SJCRH30 (cell line): ENCODE measurements at regions not wholly inside any gene's neighbourhood (a gene's known extent, or its start where the extent isn't known, plus 50 kb on each side); places are given as distances from the start of the nearest gene placed in this dataset.
"Not testable (repeated sequence)": the region's sequence is repeated elsewhere in the genome, so short reads cannot be mapped to it uniquely, and the experiment has no call there.

Experiments
- DNase-seq, 2 experiments: peaks; one replicate each; pipeline ENCODE4 v3.0.0-alpha.2; 2015 to 2020
- H3K27ac ChIP-seq: fragments of 250-450 bp; sonication (Bioruptor Pico); 2 replicates; pipeline ENCODE4 v1.5.1; 2020; ENCODE audit warnings: mild to moderate bottlenecking, moderate library complexity
- H3K27me3 ChIP-seq: fragments of 250-450 bp; sonication (Bioruptor Pico); 2 replicates; pipeline ENCODE4 v1.5.1; 2020; ENCODE audit warnings: mild to moderate bottlenecking, moderate library complexity
- H3K36me3 ChIP-seq: fragments of 250-450 bp; sonication (Bioruptor Pico); 2 replicates; pipeline ENCODE4 v1.5.1; 2020; ENCODE audit warnings: mild to moderate bottlenecking, moderate library complexity
- H3K4me1 ChIP-seq: fragments of 250-450 bp; sonication (Bioruptor Pico); 2 replicates; pipeline ENCODE4 v1.5.1; 2020; ENCODE audit warnings: mild to moderate bottlenecking, moderate library complexity
- H3K4me3 ChIP-seq: fragments of 250-450 bp; sonication (Bioruptor Pico); 2 replicates; pipeline ENCODE4 v1.5.1; 2020; ENCODE audit warnings: mild to moderate bottlenecking, moderate library complexity
- H3K9me3 ChIP-seq: fragments of 250-450 bp; sonication (Bioruptor Pico); replicated peaks from 2 replicates; pipeline ENCODE4 v1.5.1; 2020; ENCODE audit warnings: mild to moderate bottlenecking, moderate library complexity

GRCh38 chr16:88261814-88262605, 120.7 kb upstream of the ZNF469 start:
- H3K4me3 ChIP-seq, DNase-seq, H3K4me1 ChIP-seq, H3K9me3 ChIP-seq, H3K27ac ChIP-seq, H3K36me3 ChIP-seq, H3K27me3 ChIP-seq: not testable (repeated sequence)

- not testable (repeated sequence) for H3K27ac ChIP-seq, H3K36me3 ChIP-seq, H3K9me3 ChIP-seq, H3K4me1 ChIP-seq, H3K27me3 ChIP-seq, H3K4me3 ChIP-seq
- DNase-seq, result peak; percentile 46 to 59
Observed at GRCh38 chr16:88262858-88263563, 119.7 kb upstream of the ZNF469 start.

- H3K9me3 ChIP-seq, H3K36me3 ChIP-seq, H3K4me1 ChIP-seq, DNase-seq, H3K27ac ChIP-seq, H3K4me3 ChIP-seq, H3K27me3 ChIP-seq: not testable (repeated sequence)
Observed at GRCh38 chr16:88263681-88264287, 119.0 kb upstream of the ZNF469 start.

GRCh38 chr16:88264641-88265285, 118.0 kb upstream of the ZNF469 start:
- no peak overlapping the region for H3K4me3 ChIP-seq
- H3K9me3 ChIP-seq, result no peaks in the 10 kb centered on the region
- DNase-seq, result peak; percentile 76 to 85
- no peaks in the 10 kb centered on the region for H3K36me3 ChIP-seq
- H3K27ac ChIP-seq, result no peak overlapping the region
- no peaks in the 10 kb centered on the region for H3K4me1 ChIP-seq
- H3K27me3 ChIP-seq, result no peaks in the 10 kb centered on the region

GRCh38 chr16:88265286-88265938, 117.3 kb upstream of the ZNF469 start:
- DNase-seq, H3K9me3 ChIP-seq, H3K27me3 ChIP-seq, H3K36me3 ChIP-seq, H3K4me1 ChIP-seq, H3K4me3 ChIP-seq, H3K27ac ChIP-seq: not testable (repeated sequence)

GRCh38 chr16:88266036-88266435, 116.7 kb upstream of the ZNF469 start:
- not testable (repeated sequence) for H3K27ac ChIP-seq, H3K9me3 ChIP-seq, H3K27me3 ChIP-seq, H3K36me3 ChIP-seq, DNase-seq, H3K4me1 ChIP-seq, H3K4me3 ChIP-seq

GRCh38 chr16:88266935-88267551, 115.7 kb upstream of the ZNF469 start:
- not testable (repeated sequence) for H3K36me3 ChIP-seq, H3K27ac ChIP-seq, H3K4me3 ChIP-seq, H3K4me1 ChIP-seq, H3K27me3 ChIP-seq, H3K9me3 ChIP-seq, DNase-seq

GRCh38 chr16:88268186-88268970, 114.4 kb upstream of the ZNF469 start:
- H3K36me3 ChIP-seq, DNase-seq, H3K9me3 ChIP-seq, H3K4me3 ChIP-seq, H3K4me1 ChIP-seq, H3K27ac ChIP-seq, H3K27me3 ChIP-seq: not testable (repeated sequence)

GRCh38 chr16:88270171-88270790, 112.5 kb upstream of the ZNF469 start:
- DNase-seq, H3K36me3 ChIP-seq, H3K9me3 ChIP-seq, H3K4me3 ChIP-seq, H3K4me1 ChIP-seq, H3K27ac ChIP-seq, H3K27me3 ChIP-seq: not testable (repeated sequence)

- H3K9me3 ChIP-seq, H3K36me3 ChIP-seq, H3K4me3 ChIP-seq, H3K27me3 ChIP-seq, DNase-seq, H3K27ac ChIP-seq, H3K4me1 ChIP-seq: not testable (repeated sequence)
Observed at GRCh38 chr16:88271296-88271695, 111.5 kb upstream of the ZNF469 start.

GRCh38 chr16:88271776-88272175, 111.0 kb upstream of the ZNF469 start:
- H3K27ac ChIP-seq, DNase-seq, H3K27me3 ChIP-seq, H3K4me3 ChIP-seq, H3K4me1 ChIP-seq, H3K36me3 ChIP-seq, H3K9me3 ChIP-seq: not testable (repeated sequence)

- not testable (repeated sequence) for H3K27ac ChIP-seq, H3K27me3 ChIP-seq, H3K9me3 ChIP-seq, H3K4me3 ChIP-seq, H3K36me3 ChIP-seq, DNase-seq, H3K4me1 ChIP-seq
Observed at GRCh38 chr16:88272437-88272836, 110.3 kb upstream of the ZNF469 start.

- not testable (repeated sequence) for H3K9me3 ChIP-seq, DNase-seq, H3K4me1 ChIP-seq, H3K36me3 ChIP-seq, H3K27me3 ChIP-seq, H3K4me3 ChIP-seq, H3K27ac ChIP-seq
Observed at GRCh38 chr16:88274126-88274750, 108.5 kb upstream of the ZNF469 start.
